ENCODE measurements at regions not wholly inside any gene's neighbourhood (a gene's known extent, or its start where the extent isn't known, plus 50 kb on each side); places are given as distances from the start of the nearest gene placed in this dataset.

DNA sequence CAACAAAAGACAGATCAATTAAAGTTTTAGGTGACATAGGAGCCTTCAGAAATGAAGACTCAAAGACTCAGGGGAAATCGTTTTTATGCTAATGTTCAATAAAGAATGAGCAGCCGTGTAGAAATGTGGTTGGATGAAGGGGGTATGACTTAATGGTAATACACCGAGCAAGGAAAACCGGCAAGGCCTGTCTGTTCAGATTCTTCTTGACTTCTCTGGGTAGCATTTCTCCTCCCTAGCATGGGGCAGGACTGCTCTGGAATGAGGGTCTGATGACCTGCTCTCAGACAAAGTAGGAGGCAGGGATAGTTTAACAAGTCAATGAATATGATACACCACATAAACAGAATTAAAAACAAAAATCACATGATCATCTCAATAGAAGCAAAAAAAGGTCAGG, 487.4 kb downstream of the ZNF608 start:
- H3K27ac ChIP-seq: no peak overlapping the region
- H3K9me2 ChIP-seq (ENCODE audit: insufficient read depth): no peaks in the 10 kb centered on the region
- H3F3A ChIP-seq (ENCODE audit: insufficient read depth): no peaks in the 10 kb centered on the region
- no peak overlapping the region for H3K4me3 ChIP-seq
- WGBS, 2 experiments (ENCODE audit: low coverage in 1 of 2, low lambda C conversion rate in 2 of 2, missing lambda C conversion rate in 2 of 2): 66 to 74% methylated on average over 4 of the region's 4 CpGs
- no peak overlapping the region for H3K9ac ChIP-seq
- H3K27me3 ChIP-seq (replicated peaks; ENCODE audit: insufficient read depth): peaks cover 39% of the 10 kb centered on the region
- H3K36me3 ChIP-seq (ENCODE audit: low read depth): no peaks in the 10 kb centered on the region
- H2AFZ ChIP-seq: no peak overlapping the region
- TF ChIP-seq EZH2 (IDR thresholded peaks at IDR 0.05; ENCODE audit: insufficient read depth, poor library complexity, severe bottlenecking): no peak
- TF ChIP-seq EZH2phosphoT487 (IDR thresholded peaks at IDR 0.05; ENCODE audit: insufficient read depth, low read depth): no peak
- H3K4me2 ChIP-seq (ENCODE audit: unreplicated experiment): no peak overlapping the region
- no peaks in the 10 kb centered on the region for H3K79me2 ChIP-seq (ENCODE audit: insufficient read depth)
- in situ Hi-C loops (cut with MboI): no loop called here
- DNase-seq: no peak
- H4K20me1 ChIP-seq (ENCODE audit: insufficient read depth): no peaks in the 10 kb centered on the region
- H3K9me3 ChIP-seq (ENCODE audit: low read depth): no peaks in the 10 kb centered on the region
- no peaks in the 10 kb centered on the region for H3K4me1 ChIP-seq (ENCODE audit: insufficient read depth)

GRCh38 chr5:124257048-124257447, 489.4 kb downstream of the ZNF608 start:
- Histone ChIP-seq H3K9me3 (ENCODE audit: low read depth) (no peaks in the 10 kb centered on the region), H3K4me3 (no peak overlapping the region), H3K27me3 (replicated peaks; ENCODE audit: insufficient read depth) (peaks cover 44% of the 10 kb centered on the region), H3K4me2 (ENCODE audit: unreplicated experiment) (no peak overlapping the region), H2AFZ (no peak overlapping the region), H3F3A (ENCODE audit: insufficient read depth) (no peaks in the 10 kb centered on the region), H3K36me3 (ENCODE audit: low read depth) (no peaks in the 10 kb centered on the region), H4K20me1 (ENCODE audit: insufficient read depth) (no peaks in the 10 kb centered on the region), H3K4me1 (ENCODE audit: insufficient read depth) (no peaks in the 10 kb centered on the region), H3K9me2 (ENCODE audit: insufficient read depth) (no peaks in the 10 kb centered on the region), H3K79me2 (ENCODE audit: insufficient read depth) (no peaks in the 10 kb centered on the region), H3K27ac (no peak overlapping the region), H3K9ac (no peak overlapping the region)
- TF ChIP-seq EZH2phosphoT487 (IDR thresholded peaks at IDR 0.05; ENCODE audit: insufficient read depth, low read depth) (no peak), EZH2 (IDR thresholded peaks at IDR 0.05; ENCODE audit: insufficient read depth, poor library complexity, severe bottlenecking) (no peak)
- no peak for DNase-seq
- in situ Hi-C loops (cut with MboI): no loop called here
- 71 to 78% methylated on average over 8 of the region's 8 CpGs for WGBS, 2 experiments (ENCODE audit: low coverage in 1 of 2, low lambda C conversion rate in 2 of 2, missing lambda C conversion rate in 2 of 2)

- DNase-seq: no peak
- in situ Hi-C loops (cut with MboI): no loop called here
- H3K79me2 ChIP-seq (ENCODE audit: insufficient read depth): no peaks in the 10 kb centered on the region
- whole genome bisulfite sequencing, 2 experiments (ENCODE audit: low coverage in 1 of 2, low lambda C conversion rate in 2 of 2, missing lambda C conversion rate in 2 of 2): 12 to 16% methylated on average over 11 of the region's 11 CpGs
- no peaks in the 10 kb centered on the region for H3K9me2 ChIP-seq (ENCODE audit: insufficient read depth)
- H4K20me1 ChIP-seq (ENCODE audit: insufficient read depth): no peaks in the 10 kb centered on the region
- no peak overlapping the region for H3K27ac ChIP-seq
- H3K27me3 ChIP-seq (replicated peaks; ENCODE audit: insufficient read depth): peaks cover 20% of the 10 kb centered on the region
- no peak overlapping the region for H2AFZ ChIP-seq
- H3K4me1 ChIP-seq (ENCODE audit: insufficient read depth): no peaks in the 10 kb centered on the region
- H3K4me2 ChIP-seq (ENCODE audit: unreplicated experiment): no peak overlapping the region
- H3K9me3 ChIP-seq (ENCODE audit: low read depth): no peaks in the 10 kb centered on the region
- no peak overlapping the region for H3K4me3 ChIP-seq
- H3K9ac ChIP-seq: no peak overlapping the region
- H3K36me3 ChIP-seq (ENCODE audit: low read depth): no peaks in the 10 kb centered on the region
- no peaks in the 10 kb centered on the region for H3F3A ChIP-seq (ENCODE audit: insufficient read depth)
- no peak for TF ChIP-seq EZH2phosphoT487 (IDR thresholded peaks at IDR 0.05; ENCODE audit: insufficient read depth, low read depth)
- no peak for TF ChIP-seq EZH2 (IDR thresholded peaks at IDR 0.05; ENCODE audit: insufficient read depth, poor library complexity, severe bottlenecking)
Measured at GRCh38 chr5:124253203-124253810, 493.1 kb downstream of the ZNF608 start.

- Histone ChIP-seq H3K36me3 (ENCODE audit: low read depth) (no peaks in the 10 kb centered on the region), H3K4me3 (no peak overlapping the region), H3K4me2 (ENCODE audit: unreplicated experiment) (no peak overlapping the region), H3K27ac (no peak overlapping the region), H2AFZ (no peak overlapping the region), H4K20me1 (ENCODE audit: insufficient read depth) (no peaks in the 10 kb centered on the region), H3K9me3 (ENCODE audit: low read depth) (no peaks in the 10 kb centered on the region), H3F3A (ENCODE audit: insufficient read depth) (no peaks in the 10 kb centered on the region), H3K9ac (no peak overlapping the region), H3K9me2 (ENCODE audit: insufficient read depth) (no peaks in the 10 kb centered on the region), H3K27me3 (replicated peaks; ENCODE audit: insufficient read depth) (peaks cover 17% of the 10 kb centered on the region), H3K79me2 (ENCODE audit: insufficient read depth) (no peaks in the 10 kb centered on the region), H3K4me1 (ENCODE audit: insufficient read depth) (no peaks in the 10 kb centered on the region)
- TF ChIP-seq EZH2 (IDR thresholded peaks at IDR 0.05; ENCODE audit: insufficient read depth, poor library complexity, severe bottlenecking) (no peak), EZH2phosphoT487 (IDR thresholded peaks at IDR 0.05; ENCODE audit: insufficient read depth, low read depth) (no peak)
- no peak for DNase-seq
- WGBS, 2 experiments (ENCODE audit: low coverage in 1 of 2, low lambda C conversion rate in 2 of 2, missing lambda C conversion rate in 2 of 2): 18 to 25% methylated on average over 1 of the region's 1 CpG
- in situ Hi-C loops (cut with MboI): no loop called here
Measured at GRCh38 chr5:124252747-124253146, 493.7 kb downstream of the ZNF608 start.
